Activated T-helper 17 cell treated with anti-CD3 and anti-CD28 coated beads, Interleukin-2, amount 50 U/mL, for 72 hours (primary cell): ENCODE measurements at regions not wholly inside any gene's neighbourhood (a gene's known extent, or its start where the extent isn't known, plus 50 kb on each side); places are given as distances from the start of the nearest gene placed in this dataset.

Experiments used
- ATAC-seq: fragments of 150-1000 bp; cut with Tn5 transposase; replicated peaks from 2 replicates; pipeline ENCODE4 v1.10.0; 2021; ENCODE audit warnings: mild to moderate bottlenecking, moderate library complexity
- H3K27ac Mint-ChIP-seq: one replicate; pipeline ENCODE4 v1.8.0; 2022; ENCODE audit warnings: mixed read lengths
- H3K27me3 Mint-ChIP-seq: one replicate; pipeline ENCODE4 v1.8.0; 2022; ENCODE audit warnings: mixed read lengths
- H3K36me3 Mint-ChIP-seq: one replicate; pipeline ENCODE4 v1.8.0; 2022; ENCODE audit warnings: low read depth, mild to moderate bottlenecking, mixed read lengths
- H3K4me1 Mint-ChIP-seq: one replicate; pipeline ENCODE4 v1.8.0; 2022; ENCODE audit warnings: mixed read lengths
- H3K4me3 Mint-ChIP-seq: one replicate; pipeline ENCODE4 v1.8.0; 2022; ENCODE audit warnings: mild to moderate bottlenecking, mixed read lengths
- H3K9me3 Mint-ChIP-seq: one replicate; pipeline ENCODE4 v1.8.0; 2022; ENCODE audit warnings: mixed read lengths

DNA sequence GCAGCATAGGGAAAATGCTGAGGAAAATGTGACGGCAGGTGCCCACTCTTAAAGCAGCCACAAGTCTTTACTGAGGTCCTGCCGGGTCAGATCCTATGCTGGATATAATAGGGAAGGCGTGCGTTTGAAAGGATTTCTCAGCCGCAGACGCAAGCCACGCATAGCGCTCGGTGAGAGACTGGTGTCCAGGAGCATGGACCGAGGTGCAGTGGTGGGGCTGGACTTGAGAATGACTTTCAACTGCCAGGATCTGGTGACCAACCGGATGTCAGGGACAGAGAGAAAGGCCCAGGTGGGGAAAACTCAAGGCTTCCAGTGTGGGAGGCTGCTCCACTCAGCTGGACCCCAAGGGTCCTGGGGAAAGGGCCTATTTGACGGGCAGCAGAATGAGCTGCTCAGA, 74.7 kb upstream of the INSIG1 start:
- Mint-ChIP-seq H3K4me1 (peaks cover 13% of the 10 kb centered on the region), H3K36me3 (no peaks in the 10 kb centered on the region), H3K9me3 (no peaks in the 10 kb centered on the region), H3K27ac (no peak overlapping the region), H3K4me3 (no peak overlapping the region), H3K27me3 (peaks cover 15% of the 10 kb centered on the region)
- ATAC-seq: no peak

DNA sequence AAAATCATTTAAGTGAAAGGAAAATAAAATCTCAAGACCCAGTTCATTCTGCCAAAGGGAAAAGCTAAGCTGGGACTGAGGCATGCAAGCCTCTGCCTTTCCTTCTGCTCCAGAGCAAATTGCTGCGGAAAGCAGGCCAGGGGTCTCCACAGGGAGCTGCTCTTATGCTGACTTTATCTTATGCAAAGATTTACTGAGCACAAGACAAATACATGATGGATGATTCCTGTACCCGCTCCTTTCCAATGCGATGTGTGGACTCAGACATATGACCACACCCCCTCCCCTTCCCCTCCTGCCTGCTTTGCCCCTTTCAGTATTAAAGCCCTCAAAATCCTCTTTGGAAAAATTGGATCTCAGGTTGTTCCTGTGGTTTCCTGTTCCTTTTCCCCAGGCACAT, 74.2 kb upstream of the INSIG1 start:
- no peak overlapping the region for H3K27ac Mint-ChIP-seq
- ATAC-seq: no peak
- no peaks in the 10 kb centered on the region for H3K9me3 Mint-ChIP-seq
- H3K27me3 Mint-ChIP-seq: peaks cover 15% of the 10 kb centered on the region
- no peak overlapping the region for H3K4me3 Mint-ChIP-seq
- H3K36me3 Mint-ChIP-seq: no peaks in the 10 kb centered on the region
- H3K4me1 Mint-ChIP-seq: peaks cover 13% of the 10 kb centered on the region

DNA sequence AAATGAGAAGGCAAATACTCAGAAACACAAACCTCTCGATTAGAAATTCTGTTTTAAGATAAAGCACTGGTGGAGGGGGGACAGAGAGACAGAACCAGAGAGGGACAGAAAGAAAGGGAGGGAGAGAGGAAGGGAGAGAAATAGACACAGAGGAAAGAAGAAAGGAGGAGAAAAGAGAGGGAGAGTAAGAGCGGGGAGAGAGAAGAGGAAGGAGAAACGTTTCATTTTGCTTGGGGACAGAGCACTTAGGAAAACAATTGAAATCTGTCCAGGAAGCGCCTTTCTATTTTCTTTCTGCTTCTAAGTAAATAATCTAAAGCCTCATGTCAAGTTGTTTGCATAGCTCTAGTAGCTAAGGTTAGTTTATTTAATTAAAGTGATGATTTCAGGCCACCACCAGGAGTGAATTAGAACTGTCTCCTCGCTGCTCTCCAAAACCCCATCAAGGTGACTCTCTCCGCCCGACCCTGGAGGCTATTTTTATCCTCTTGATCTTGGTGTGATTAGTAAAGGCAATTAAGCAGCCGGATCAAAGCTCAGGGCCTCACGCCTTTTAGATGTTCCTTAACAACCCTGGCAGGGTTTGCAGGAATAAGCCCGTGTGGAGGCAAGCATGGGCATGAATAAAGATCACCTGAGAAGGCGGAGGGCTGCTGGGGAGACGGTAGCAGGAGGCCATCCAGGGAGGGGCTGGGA, 73.4 kb upstream of the INSIG1 start:
- Mint-ChIP-seq H3K4me3 (no peak overlapping the region), H3K27ac (no peak overlapping the region), H3K9me3 (no peaks in the 10 kb centered on the region), H3K36me3 (no peaks in the 10 kb centered on the region), H3K27me3 (peaks cover 15% of the 10 kb centered on the region), H3K4me1 (peaks cover 13% of the 10 kb centered on the region)
- ATAC-seq: no peak

DNA sequence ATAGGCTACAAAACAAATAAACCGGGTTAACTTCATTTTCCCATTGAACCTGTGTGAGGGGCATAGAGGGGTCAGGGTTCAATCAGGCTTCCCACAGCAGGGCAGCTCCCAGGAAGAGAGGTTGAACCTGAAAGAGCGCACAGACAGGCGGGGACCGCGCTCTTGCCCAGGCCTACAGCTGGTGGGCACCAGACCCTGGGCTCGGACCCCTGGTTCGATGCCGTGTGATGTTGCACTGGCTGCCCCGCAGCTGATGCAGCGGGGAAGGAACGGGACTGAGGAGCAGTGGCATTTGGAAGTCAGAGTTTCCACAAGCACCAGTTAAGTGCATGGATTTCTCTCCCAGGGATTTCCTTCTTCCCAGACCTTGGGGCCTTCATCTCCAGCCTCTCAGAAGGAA, 72.6 kb upstream of the INSIG1 start:
- H3K9me3 Mint-ChIP-seq: no peaks in the 10 kb centered on the region
- H3K4me1 Mint-ChIP-seq: peaks cover 13% of the 10 kb centered on the region
- no peak for ATAC-seq
- no peak overlapping the region for H3K27ac Mint-ChIP-seq
- no peak overlapping the region for H3K4me3 Mint-ChIP-seq
- peaks cover 15% of the 10 kb centered on the region for H3K27me3 Mint-ChIP-seq
- no peaks in the 10 kb centered on the region for H3K36me3 Mint-ChIP-seq

DNA sequence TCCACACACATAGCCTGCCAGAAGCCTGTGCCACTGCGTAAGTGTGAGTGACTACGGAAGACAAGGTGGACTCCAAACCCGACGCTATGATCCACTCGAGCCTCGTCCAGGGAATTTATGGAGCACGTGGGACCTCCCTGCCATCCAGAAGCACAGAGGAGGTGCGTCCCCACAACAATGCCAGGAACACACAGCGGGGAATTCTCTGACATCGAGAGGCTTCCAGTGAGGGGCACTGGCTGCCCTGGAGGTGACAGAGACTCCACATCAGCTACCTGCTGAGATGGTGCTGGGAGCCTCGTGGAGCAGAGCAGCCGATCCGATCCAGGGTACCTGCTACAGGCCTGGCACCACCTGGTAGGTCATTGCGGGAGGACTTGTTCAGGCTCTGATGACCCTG, 72.2 kb upstream of the INSIG1 start:
- Mint-ChIP-seq H3K9me3 (no peaks in the 10 kb centered on the region), H3K4me3 (no peak overlapping the region), H3K4me1 (peaks cover 13% of the 10 kb centered on the region), H3K27ac (peak overlapping the region; percentile 30), H3K36me3 (no peaks in the 10 kb centered on the region), H3K27me3 (peaks cover 15% of the 10 kb centered on the region)
- no peak for ATAC-seq

DNA sequence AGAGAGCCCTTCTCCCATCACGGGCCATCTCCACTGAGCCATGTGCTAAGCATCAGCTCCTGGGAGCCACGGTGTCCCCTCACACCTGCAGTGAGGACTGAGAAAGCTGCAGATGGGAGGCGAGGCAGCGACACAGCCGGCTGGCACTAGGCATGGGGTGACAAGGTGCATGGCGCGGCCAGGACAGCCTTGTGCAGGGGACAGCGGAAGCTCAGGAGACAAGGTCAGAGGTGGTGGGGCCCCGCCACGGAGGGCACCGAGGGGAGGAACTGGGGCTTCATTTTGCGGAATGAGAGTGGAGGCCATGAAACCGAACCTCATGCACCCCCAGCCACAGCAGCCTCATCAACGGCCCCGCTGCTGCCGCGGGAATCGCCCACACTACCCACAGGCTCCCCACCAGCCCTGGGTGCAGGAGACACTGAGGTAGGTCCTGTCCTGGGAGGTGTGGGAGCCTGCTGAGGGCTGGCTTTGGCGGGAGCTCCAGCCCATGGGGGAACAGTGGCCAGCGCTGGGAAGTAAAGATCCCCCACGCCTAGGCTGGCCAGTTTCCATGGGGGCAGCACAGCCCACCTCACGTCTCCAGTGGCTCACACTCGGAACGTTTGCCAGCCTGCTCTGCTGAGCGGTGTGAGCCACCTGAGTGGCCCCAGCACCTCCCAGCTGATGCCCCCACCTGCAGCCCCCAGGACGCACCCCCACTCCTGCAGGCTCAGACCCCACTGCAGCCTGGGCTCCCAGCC, 71.2 kb upstream of the INSIG1 start:
- H3K27ac Mint-ChIP-seq: peak overlapping the region; percentile 30
- no peak for ATAC-seq
- H3K9me3 Mint-ChIP-seq: no peaks in the 10 kb centered on the region
- H3K4me1 Mint-ChIP-seq: peaks cover 13% of the 10 kb centered on the region
- peaks cover 15% of the 10 kb centered on the region for H3K27me3 Mint-ChIP-seq
- no peaks in the 10 kb centered on the region for H3K36me3 Mint-ChIP-seq
- H3K4me3 Mint-ChIP-seq: no peak overlapping the region

DNA sequence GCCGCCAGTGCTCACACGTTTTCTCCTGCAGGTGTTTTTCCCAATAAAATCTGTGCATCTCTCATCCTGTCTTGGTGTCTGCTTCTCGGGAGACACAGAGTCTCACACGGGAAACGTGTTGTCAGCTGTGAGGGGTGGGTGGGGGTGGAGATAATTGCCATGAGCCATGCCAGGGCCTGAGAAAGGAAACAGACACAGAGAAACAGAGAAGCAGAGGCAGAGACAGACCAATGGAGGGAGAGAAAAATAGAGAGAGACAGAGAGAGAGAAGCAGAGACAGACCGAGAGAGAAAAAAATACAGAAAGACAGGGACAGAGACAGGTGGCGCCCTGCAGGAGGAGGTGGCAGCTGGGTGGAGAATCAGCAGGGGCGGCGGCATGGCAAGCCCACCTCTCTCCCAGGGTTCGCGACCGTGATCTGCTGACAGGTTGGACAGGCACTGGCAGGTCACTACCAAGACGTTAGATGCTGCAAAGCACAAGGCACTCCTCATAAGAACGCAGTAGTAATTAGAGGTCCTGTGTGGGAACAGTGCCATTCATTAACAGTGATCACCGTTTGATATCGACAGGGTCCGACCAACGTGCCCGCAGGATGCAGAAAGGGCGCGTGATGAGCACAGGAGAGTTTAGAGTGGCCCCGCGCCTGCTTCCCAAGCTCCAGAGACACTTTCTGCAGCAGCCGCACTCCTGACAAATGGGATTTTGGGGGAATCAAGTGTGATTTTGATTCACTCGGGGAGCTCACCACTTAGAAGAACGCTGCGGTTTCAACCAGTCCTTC, 70.5 kb upstream of the INSIG1 start:
- Mint-ChIP-seq H3K4me1 (peaks cover 10% of the 10 kb centered on the region), H3K27me3 (peaks cover 15% of the 10 kb centered on the region), H3K9me3 (no peaks in the 10 kb centered on the region), H3K27ac (peak overlapping the region; percentile 29), H3K4me3 (no peak overlapping the region), H3K36me3 (no peaks in the 10 kb centered on the region)
- ATAC-seq: no peak

DNA sequence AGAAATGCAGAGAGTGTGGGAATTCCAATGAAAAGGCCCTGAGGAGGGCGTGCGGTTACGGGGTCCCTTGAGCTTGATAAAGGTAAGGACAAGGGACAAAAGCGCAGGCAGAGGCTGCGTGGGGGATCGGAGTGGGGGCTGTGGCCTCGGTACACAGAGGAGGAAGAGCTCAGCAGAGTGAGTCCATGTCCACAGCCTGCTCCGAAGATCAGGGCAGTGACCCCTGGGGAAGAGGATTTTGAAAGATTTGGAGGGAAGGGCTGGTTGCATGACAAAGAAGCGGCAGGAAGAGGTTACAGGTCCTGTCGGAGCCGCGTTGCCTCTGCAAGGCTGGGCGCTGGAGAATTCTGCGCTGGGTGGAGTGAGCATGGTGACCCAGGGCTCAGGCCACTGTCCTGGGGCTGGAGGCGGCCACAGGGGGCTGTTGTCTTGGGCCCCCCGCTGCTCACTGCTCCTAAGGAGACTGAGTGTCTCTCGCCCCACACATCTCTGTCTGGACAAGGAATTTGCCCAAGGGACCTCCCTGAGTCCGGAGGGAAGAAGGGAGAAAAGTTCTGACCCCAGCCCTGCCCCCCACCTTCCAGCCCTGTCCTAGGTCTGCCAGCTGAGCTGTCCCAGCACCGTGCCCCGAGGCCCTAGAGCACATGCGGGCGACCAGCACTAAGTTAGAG, 69.8 kb upstream of the INSIG1 start:
- Mint-ChIP-seq H3K27me3 (peaks cover 15% of the 10 kb centered on the region), H3K4me3 (no peak overlapping the region), H3K4me1 (peaks cover 5% of the 10 kb centered on the region), H3K36me3 (no peaks in the 10 kb centered on the region), H3K9me3 (no peaks in the 10 kb centered on the region), H3K27ac (peak overlapping the region; percentile 29)
- no peak for ATAC-seq

DNA sequence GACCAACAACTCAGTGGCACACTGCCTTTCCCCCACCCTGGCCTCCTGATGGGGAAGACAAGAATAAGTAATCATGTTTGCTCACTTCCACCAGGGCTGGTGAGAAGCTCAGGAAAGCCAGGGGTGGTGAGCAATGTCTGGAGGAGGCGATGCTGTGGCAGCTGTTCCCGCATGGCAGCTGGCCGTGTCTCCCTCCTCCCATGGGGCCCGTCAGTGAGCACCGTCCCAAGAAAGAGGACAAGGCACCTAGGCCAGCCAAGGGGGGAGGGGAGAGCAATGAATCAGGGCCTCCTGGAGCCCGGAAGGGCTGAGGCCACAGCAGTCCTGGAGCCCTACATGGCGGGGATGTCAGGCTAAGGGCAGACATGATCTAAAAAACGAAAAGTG, 69.2 kb upstream of the INSIG1 start:
- no peak for ATAC-seq
- H3K36me3 Mint-ChIP-seq: no peaks in the 10 kb centered on the region
- H3K4me1 Mint-ChIP-seq: peaks cover 5% of the 10 kb centered on the region
- H3K27ac Mint-ChIP-seq: peak overlapping the region; percentile 9
- H3K9me3 Mint-ChIP-seq: no peaks in the 10 kb centered on the region
- peaks cover 15% of the 10 kb centered on the region for H3K27me3 Mint-ChIP-seq
- no peak overlapping the region for H3K4me3 Mint-ChIP-seq

DNA sequence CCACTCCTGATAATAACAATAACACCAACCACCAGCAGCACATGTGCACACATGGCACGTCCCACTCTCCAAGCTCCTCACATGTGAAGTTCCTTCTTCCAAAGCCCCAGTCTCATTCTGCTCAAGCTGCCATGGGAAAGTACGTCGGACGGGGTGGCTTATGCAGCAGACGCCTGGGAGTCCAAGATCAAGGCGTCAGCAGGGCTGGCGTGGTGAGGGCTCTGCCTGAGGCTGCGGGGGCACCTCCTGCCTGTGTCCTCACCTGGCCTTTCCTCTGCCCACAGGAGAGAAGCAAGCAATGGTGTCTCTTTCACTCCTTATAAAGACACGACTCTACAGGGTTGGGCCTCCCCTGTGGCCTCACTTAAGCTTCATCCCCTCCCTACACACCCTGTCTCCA, 68.8 kb upstream of the INSIG1 start:
- Mint-ChIP-seq H3K9me3 (no peaks in the 10 kb centered on the region), H3K36me3 (no peaks in the 10 kb centered on the region), H3K27me3 (peaks cover 15% of the 10 kb centered on the region), H3K27ac (peak overlapping the region; percentile 9), H3K4me3 (no peak overlapping the region), H3K4me1 (peaks cover 5% of the 10 kb centered on the region)
- ATAC-seq: no peak

DNA sequence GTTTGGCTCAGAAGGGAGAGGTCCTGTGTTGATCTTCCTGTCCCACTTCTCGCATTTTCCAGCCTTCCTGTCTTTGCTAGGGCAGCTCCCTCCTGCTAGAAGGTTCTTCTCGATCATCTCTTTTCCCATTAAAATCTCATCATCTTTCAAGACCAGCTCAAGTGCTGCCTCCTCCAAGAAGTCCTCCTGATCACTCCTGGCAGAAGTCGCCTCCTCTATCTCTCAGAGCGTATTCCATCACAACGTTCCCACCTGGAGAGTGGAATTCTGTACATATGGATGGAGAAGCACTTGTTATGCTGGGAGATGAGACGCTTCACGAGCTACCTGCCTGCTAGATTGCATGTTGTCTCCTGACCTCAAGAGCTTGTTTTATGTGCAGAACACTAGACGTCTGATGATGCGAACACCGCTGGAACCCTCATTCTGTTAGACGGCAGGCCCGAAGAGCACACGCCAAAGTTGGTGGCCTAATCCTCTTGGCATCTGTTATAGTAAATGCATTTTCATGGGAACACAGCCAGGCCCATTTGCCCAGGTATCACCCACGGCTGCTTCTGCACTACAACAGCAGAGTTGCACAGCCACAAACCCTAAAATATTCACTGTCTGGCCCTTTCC, 68.0 kb upstream of the INSIG1 start:
- no peak overlapping the region for H3K27ac Mint-ChIP-seq
- H3K4me3 Mint-ChIP-seq: no peak overlapping the region
- peaks cover 5% of the 10 kb centered on the region for H3K4me1 Mint-ChIP-seq
- ATAC-seq: no peak
- peaks cover 15% of the 10 kb centered on the region for H3K27me3 Mint-ChIP-seq
- H3K9me3 Mint-ChIP-seq: no peaks in the 10 kb centered on the region
- no peaks in the 10 kb centered on the region for H3K36me3 Mint-ChIP-seq

DNA sequence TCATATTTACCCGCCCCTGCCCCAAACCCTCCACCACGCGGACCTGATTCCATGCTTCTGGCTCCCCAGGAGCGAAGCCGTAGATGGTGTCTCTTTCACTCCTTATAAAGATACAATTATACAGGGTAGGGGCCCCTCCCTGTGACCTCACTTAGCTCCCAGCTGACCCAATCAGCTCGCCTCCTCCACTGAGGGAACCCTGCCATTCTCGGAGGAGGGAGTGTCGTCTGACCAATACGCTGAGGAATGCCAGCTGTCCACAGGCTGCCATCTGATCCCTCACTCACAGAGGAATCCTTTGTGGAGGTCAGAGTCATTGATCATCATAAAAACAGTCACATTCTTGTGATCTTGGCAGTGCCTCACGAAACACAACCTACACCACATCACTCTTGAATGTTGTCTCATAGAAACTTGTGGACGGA, 67.5 kb upstream of the INSIG1 start:
- H3K4me3 Mint-ChIP-seq: no peak overlapping the region
- H3K27ac Mint-ChIP-seq: no peak overlapping the region
- H3K4me1 Mint-ChIP-seq: peaks cover 5% of the 10 kb centered on the region
- no peak for ATAC-seq
- H3K9me3 Mint-ChIP-seq: no peaks in the 10 kb centered on the region
- H3K36me3 Mint-ChIP-seq: no peaks in the 10 kb centered on the region
- H3K27me3 Mint-ChIP-seq: peaks cover 15% of the 10 kb centered on the region

DNA sequence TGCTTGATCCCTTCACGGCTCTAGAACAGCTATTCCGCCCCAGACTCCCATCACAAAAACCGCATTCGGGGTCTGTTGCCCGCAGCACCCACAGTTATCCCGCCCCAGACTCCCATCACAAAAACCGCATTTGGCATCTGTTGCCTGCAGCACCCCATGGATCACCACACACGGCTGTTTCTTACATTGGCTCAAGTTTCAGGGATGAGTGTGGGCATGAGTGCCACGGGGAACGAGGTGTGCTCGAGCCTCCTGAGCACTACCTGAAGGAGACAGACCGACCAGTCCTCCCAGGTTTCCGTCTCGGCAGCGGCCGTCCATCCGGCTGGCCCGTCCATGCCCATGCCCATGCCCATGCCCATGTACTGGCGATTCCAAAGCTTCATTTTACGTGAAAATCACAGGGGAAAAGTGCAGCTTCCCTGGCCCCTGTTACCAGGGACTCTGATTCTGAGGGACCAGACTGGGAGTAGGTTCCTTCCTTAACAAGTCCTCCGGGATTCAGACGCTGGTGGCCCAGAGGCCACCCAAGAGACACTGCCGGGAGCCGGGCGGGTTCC, 66.4 kb upstream of the INSIG1 start:
- Mint-ChIP-seq H3K4me1 (no peaks in the 10 kb centered on the region), H3K9me3 (no peaks in the 10 kb centered on the region), H3K27me3 (peaks cover 9% of the 10 kb centered on the region), H3K36me3 (no peaks in the 10 kb centered on the region), H3K4me3 (no peak overlapping the region), H3K27ac (no peak overlapping the region)
- ATAC-seq: no peak

DNA sequence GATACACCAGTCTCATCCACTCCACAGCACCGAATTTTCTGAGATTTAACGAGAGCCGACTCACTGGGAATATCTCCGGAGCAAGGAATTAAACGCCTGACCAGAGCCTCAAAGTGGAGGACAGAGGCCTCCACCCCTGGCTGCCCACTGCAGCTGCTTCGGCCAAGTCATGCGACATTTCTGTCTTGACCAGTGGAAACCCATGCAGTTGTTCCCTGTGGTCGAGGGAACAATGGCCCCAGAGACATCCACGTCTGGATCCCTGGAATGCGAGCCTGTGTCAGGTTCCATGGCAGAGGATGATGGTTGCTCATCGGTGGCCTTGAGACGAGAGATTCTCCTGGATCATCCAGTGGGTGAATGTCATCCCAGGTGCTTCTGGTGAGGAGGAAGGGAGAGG, 65.7 kb upstream of the INSIG1 start:
- H3K9me3 Mint-ChIP-seq: no peaks in the 10 kb centered on the region
- H3K4me1 Mint-ChIP-seq: no peaks in the 10 kb centered on the region
- H3K27me3 Mint-ChIP-seq: peaks cover 8% of the 10 kb centered on the region
- H3K27ac Mint-ChIP-seq: no peak overlapping the region
- ATAC-seq: no peak
- no peaks in the 10 kb centered on the region for H3K36me3 Mint-ChIP-seq
- H3K4me3 Mint-ChIP-seq: no peak overlapping the region
